ENCODE measurements at regions not wholly inside any gene's neighbourhood (a gene's known extent, or its start where the extent isn't known, plus 50 kb on each side); places are given as distances from the start of the nearest gene placed in this dataset.

- no peak for TF ChIP-seq CTCF (IDR thresholded peaks at IDR 0.05)
- no peak for TF ChIP-seq POLR2A (IDR thresholded peaks at IDR 0.05)
These were observed 196.8 kb upstream of the STXBP5 start for GRCh38 chr6:147007441-147007840.
